GM21515 (cell line): ENCODE measurements at regions not wholly inside any gene's neighbourhood (a gene's known extent, or its start where the extent isn't known, plus 50 kb on each side); places are given as distances from the start of the nearest gene placed in this dataset.

Experiments used
- ATAC-seq: cut with Tn5 transposase; IDR thresholded peaks from one replicate; pipeline ENCODE4 v1.9.1; 2021; ENCODE audit not compliant: unreplicated experiment

GRCh38 chr4:137213372-137214173, 318.7 kb downstream of the PCDH18 start:
- no peak for ATAC-seq

DNA sequence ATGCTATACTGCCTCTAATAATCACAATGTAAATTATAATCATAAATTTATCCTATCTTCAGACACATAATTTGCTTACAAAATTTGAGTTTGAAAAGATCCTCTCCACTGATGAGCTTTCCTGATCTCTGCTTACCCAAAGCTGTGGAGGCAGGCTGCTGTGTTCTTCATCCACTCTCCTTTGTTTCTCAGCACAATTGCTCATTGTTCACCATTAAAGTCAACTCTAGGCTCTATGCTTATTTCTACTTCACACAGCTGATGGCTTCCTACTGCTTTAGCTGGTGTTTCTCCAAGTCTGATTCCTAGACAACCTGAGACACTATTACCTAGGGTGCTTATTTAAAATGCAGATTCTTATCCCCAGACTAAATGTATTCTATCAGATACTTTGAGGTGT, 319.7 kb downstream of the PCDH18 start:
- ATAC-seq, result no peak

DNA sequence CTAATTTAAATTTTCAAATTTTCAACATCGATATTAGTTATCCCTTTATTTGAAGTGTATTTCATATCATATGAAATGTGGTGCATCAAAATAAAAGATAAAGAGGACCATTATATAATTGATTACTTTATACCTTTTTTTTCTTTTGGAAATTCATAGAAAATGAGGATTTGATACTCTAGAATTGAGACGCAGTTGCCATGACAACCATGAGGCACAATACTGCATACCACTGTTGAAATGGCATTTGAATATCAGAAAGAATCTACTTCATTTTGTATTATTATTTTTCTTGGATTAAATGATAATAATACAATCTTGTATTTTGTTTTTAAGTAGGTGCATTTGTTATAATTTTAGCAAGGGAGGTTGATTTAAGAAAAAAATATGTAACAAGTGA, 323.1 kb downstream of the PCDH18 start:
- ATAC-seq, result no peak

- ATAC-seq, result no peak
Measured at GRCh38 chr4:137206781-137207180, 325.5 kb downstream of the PCDH18 start.

- no peak for ATAC-seq
Measured at GRCh38 chr4:137203601-137204000, 328.7 kb downstream of the PCDH18 start.

DNA sequence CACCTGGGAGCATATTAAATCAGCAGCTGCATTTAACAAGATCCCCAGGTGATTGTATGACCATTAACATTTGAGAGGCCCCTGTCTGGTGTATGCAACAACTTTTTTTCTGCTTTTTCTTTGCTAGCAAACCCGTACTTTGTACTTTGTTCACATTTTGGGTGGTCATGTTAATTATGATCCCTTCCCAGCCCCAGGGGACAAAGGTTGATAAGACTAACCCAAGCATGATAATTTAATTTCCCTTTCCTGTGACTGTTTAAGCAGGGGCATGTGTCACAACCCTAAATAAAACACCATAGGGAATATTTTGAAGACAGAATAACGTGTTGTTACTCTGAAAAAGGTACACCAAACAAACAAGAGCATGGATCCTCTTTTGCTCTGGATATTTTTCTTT, 332.0 kb downstream of the PCDH18 start:
- ATAC-seq, result no peak

DNA sequence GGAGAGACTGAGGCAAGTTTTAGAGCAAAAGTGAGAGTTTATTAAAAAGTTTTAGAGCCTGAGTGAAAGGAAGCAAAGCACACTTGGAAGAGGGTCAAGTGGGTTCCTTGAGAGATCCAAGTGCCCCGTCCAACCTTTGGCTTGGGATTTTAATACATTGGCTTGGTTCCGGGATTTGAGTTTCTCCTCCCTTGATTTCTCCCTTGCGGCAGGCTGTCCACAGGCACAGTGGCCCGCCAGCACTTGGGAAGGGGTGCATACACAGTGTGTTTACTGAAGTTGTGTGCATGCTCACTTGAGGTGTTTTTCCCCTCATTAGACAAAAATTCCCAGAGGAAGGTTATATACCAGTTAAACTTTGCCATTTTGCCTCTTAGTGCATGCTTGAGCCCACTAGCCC, 333.5 kb downstream of the PCDH18 start:
- ATAC-seq, result no peak

GRCh38 chr4:137194670-137195069, 337.6 kb downstream of the PCDH18 start:
- no peak for ATAC-seq

- ATAC-seq, result no peak
Measured at GRCh38 chr4:137193564-137193963, 338.7 kb downstream of the PCDH18 start.

DNA sequence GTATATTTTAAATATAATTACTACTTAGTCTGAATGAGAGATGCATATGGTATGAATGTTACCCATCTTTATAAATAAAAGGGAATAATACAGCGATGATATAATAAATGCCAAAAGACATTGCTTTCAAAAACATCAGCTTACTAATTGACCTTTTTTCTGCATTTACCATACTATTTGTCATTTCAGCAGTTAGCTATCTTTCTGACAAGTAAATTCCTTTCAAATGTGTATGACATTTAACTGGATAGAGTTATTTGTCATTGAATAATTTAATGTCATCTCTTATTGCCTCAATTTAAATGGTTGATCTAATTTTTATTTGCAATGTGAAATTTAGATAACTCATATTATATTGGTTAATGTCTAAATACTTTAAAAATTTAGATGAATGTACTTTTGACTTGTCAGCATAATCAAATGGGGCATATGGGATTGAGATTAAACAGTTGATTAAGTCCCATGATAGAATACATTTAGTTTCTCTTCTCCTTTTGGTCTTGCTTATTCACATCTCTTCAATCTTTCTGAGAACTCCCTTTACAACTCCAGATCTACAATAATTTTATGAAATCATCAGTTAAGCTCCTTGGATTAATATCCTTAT, 350.9 kb downstream of the PCDH18 start:
- ATAC-seq, result no peak

DNA sequence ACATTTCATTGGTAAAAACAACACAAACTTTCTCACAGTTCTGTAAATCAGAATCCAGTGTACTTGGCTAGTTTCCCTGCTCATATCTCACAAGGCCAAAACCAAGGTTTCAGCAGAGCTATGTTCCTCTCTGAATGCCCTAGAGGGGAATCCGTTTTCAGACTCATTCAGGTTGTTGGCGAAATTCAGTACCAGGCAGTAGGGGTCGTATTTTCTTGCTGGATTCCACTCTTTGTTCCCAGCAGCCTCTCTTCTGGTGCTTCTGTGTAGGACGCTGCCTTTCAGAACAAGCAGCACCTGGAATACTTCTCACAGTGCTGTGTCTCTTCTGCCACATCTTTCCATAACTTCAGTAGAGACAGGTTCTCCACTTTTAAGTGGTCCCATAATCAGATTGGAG, 351.9 kb downstream of the PCDH18 start:
- no peak for ATAC-seq

DNA sequence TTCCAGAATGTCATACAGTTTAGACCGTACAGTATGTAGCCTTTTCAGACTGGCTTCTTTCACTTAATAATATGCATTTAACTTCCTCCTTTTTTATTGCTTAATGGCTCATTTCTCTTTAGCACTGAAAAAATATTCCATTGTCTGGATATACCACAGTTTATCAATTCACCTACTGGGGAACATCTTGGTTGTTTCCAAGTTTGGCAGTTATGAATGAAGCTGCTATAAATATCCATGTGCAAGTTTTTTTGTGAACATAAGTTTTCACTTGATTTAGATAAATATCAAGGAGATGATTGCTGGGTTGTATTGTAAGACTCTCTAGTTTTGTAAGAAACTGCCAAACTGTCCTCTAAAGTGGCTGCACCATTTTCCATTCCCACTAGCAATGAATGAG, 375.5 kb downstream of the PCDH18 start:
- no peak for ATAC-seq

- no peak for ATAC-seq
Measured at GRCh38 chr4:137156054-137156453, 376.2 kb downstream of the PCDH18 start.

DNA sequence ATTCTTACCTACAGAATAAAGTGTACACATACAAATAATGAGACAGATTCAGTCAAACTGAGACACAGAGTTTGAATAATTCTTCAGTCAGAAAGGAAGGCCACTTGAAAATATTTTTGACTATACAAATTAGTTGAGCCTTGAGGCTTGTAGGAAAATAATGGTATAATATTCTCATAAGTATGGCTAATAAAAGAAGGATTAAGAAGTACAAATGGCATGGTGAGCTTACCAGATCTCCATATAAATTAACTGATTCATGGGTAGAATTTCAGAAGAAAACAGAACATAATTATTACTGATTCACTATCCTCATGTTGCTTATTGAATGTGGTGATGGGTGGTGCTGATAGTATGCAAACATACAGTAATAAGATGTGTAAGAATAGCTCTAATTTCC, 401.1 kb downstream of the PCDH18 start:
- ATAC-seq, result no peak

DNA sequence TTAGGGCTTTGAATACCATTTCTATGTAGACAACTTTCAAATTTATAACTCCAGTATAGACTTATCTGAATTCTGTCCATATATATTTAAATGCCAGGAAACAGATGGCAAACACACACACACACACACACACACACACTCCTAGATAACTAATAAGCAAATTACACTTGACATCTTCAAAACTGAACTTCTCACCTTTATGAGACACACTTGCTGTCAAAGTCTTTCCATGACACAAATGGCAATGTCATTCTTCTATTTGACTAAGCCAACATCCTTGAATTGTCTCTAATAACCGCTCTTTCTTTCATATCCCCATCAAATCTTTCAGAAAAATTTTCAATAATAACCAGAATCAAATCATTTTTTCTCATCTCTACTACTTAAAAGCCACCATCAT, 402.4 kb downstream of the PCDH18 start:
- ATAC-seq, result no peak

DNA sequence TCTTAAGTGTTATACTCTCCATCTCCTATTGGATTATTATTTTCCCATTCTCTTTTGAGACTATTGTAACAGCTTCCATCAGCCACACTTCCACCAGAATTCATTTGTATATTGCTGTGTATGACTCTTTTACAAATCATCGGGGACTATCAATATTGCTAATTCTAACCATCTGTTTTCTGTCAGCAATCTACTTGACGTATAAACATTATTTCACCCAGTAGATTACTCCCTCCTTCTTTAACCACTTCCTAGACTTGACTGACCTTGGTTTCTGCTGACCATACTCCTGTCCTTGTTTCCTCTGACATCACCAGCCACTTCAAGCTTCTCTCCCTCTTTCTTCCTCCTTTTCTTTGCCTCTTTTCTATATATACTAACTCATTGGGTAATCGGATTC, 402.9 kb downstream of the PCDH18 start:
- ATAC-seq, result no peak

- ATAC-seq, result no peak
Measured at GRCh38 chr4:137125011-137125410, 407.3 kb downstream of the PCDH18 start.

DNA sequence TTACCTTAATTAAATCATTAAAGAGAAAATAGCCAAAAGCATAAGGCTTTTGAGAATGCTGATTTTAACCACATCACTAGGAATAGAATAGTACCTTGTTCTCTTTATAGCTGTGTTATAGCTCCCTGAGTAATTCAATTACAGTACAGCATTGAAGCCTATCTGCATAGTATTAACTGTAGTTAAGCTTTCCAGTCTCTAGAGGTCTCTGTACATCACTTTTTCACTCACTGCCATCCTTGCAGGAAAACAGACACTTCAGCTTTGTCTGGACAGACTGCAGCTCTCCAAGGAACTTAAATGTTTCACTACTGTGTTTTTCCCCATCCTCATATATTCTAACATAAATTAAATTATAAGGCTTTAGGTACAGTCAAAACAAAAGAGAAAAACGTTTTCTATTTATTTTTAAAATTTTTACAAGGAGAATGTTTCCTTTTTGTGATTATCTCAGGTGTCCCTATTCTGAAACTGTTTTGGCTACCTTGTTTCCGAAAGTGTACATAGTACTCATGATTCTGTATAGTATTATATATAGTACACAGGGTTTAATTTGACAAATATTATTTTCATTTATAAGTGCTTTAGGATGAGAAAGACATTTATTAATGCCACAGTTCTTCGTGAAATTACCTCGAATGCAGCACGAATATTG, 407.9 kb downstream of the PCDH18 start:
- peak; percentile 93 for ATAC-seq

GRCh38 chr4:137122876-137123275, 409.4 kb downstream of the PCDH18 start:
- ATAC-seq, result no peak

- ATAC-seq, result no peak
Measured at GRCh38 chr4:137116144-137116543, 416.1 kb downstream of the PCDH18 start.

DNA sequence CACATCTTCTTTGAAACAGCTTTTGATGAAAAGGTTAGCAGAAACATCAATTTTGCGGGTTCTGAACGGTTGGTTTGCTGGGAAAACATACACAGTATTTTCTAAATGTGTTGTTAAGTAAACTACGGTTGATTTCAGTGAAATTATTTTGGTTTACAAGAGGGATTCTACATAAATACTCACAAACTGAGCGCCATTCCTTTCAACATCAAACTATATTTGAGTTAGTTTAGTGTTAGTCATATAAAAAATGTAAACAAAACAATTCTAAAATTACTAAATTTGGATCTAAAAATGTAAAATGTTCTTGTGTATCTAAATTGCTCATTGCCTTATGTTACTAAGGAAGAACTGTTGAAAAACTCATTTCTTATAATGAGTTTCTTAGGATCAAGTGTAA, 425.6 kb downstream of the PCDH18 start:
- ATAC-seq, result no peak

DNA sequence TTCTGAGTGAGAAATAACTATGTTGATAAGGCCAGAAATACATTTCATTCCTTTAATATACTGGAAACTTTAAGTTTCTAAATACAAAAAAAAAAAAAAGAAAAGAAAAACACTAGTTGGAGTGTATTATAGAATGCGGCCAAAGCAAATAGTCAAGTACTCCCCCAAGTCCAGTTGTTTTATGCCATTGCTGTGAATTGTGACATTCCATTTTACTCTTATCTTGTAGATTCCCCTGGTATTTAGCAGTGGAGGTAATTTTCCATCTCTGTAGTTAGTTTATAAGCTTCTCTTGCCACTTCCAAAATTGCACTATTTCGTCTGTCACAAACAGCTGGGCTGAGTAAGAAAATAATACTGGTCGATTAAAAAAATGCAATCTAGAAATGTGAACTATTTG, 426.0 kb downstream of the PCDH18 start:
- ATAC-seq, result no peak
